ENCODE measurements at regions not wholly inside any gene's neighbourhood (a gene's known extent, or its start where the extent isn't known, plus 50 kb on each side); places are given as distances from the start of the nearest gene placed in this dataset.

DNA sequence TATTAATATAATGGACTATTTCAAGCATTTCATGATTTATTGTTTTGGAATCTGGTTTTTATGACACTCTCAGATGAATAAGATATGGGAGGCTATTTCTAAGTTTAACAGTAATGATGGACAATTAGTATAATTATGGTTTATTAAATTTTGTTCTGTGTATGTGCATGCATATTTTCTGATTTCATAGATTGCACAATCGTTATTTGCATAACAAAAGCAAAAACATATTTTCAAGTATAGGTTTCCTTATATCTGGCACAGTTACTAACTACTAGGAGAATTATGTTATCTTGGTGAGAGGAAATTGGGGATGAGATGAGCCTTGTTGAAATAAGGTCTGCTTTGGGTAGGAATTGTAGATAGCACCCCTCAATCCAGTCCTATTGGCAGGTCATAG, 413.1 kb downstream of the MCTP2 start:
- TF ChIP-seq CTCF (IDR thresholded peaks at IDR 0.05) (no peak), EP300 (IDR thresholded peaks at IDR 0.05; ENCODE audit: borderline replicate concordance in 1 of 2, low read depth in 1 of 2, low read length in 1 of 2) (no peak), YY1 (IDR thresholded peaks at IDR 0.05; ENCODE audit: low read depth) (no peak), TCF12 (IDR thresholded peaks at IDR 0.05) (no peak), SIN3A (IDR thresholded peaks at IDR 0.05; ENCODE audit: borderline replicate concordance, low read depth, low read length) (no peak), RFX5 (IDR thresholded peaks at IDR 0.05; ENCODE audit: low read length) (no peak), EZH2phosphoT487 (IDR thresholded peaks at IDR 0.05; ENCODE audit: borderline replicate concordance, low read depth) (no peak), GATA2 (CRISPR knock-in tag; IDR thresholded peaks at IDR 0.05) (no peak)
- TF ChIP-seq, protein P1, sequence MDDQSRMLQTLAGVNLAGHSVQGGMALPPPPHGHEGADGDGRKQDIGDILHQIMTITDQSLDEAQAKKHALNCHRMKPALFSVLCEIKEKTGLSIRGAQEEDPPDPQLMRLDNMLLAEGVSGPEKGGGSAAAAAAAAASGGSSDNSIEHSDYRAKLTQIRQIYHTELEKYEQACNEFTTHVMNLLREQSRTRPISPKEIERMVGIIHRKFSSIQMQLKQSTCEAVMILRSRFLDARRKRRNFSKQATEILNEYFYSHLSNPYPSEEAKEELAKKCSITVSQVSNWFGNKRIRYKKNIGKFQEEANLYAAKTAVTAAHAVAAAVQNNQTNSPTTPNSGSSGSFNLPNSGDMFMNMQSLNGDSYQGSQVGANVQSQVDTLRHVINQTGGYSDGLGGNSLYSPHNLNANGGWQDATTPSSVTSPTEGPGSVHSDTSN (IDR thresholded peaks at IDR 0.05) = no peak
- TF ChIP-seq, protein P2, sequence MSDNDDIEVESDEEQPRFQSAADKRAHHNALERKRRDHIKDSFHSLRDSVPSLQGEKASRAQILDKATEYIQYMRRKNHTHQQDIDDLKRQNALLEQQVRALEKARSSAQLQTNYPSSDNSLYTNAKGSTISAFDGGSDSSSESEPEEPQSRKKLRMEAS (IDR thresholded peaks at IDR 0.05; ENCODE audit: low read depth) = no peak
